ENCODE measurements at regions not wholly inside any gene's neighbourhood (a gene's known extent, or its start where the extent isn't known, plus 50 kb on each side); places are given as distances from the start of the nearest gene placed in this dataset.
"Not testable (repeated sequence)": the region's sequence is repeated elsewhere in the genome, so short reads cannot be mapped to it uniquely, and the experiment has no call there.

- DNase-seq = no peak
Measured at GRCh38 chr19:28394725-28395124, 818.2 kb downstream of the UQCRFS1 start.

- no peak for DNase-seq
Measured at GRCh38 chr19:28393574-28394336, 819.2 kb downstream of the UQCRFS1 start.

- DNase-seq = no peak
Measured at GRCh38 chr19:28388988-28389387, 824.0 kb downstream of the UQCRFS1 start.

GRCh38 chr19:28387507-28387906, 825.4 kb downstream of the UQCRFS1 start:
- DNase-seq = no peak

GRCh38 chr19:28386470-28386869, 826.5 kb downstream of the UQCRFS1 start:
- no peak for DNase-seq

- no peak for DNase-seq
Measured at GRCh38 chr19:28386066-28386465, 826.9 kb downstream of the UQCRFS1 start.

GRCh38 chr19:28377077-28377476, 835.9 kb downstream of the UQCRFS1 start:
- DNase-seq = no peak

- DNase-seq = no peak
Measured at GRCh38 chr19:28374971-28375370, 838.0 kb downstream of the UQCRFS1 start.

GRCh38 chr19:28372576-28373247, 840.2 kb downstream of the UQCRFS1 start:
- DNase-seq = no peak

- DNase-seq = no peak
Measured at GRCh38 chr19:28367146-28367545, 845.8 kb downstream of the UQCRFS1 start.

- DNase-seq = no peak
Measured at GRCh38 chr19:28363254-28363653, 849.7 kb downstream of the UQCRFS1 start.

GRCh38 chr19:28359431-28360414, 853.2 kb downstream of the UQCRFS1 start:
- DNase-seq = no peak

GRCh38 chr19:28358633-28359032, 854.3 kb downstream of the UQCRFS1 start:
- no peak for DNase-seq

- DNase-seq = no peak
Measured at GRCh38 chr19:28351761-28352160, 861.2 kb downstream of the UQCRFS1 start.

- not testable (repeated sequence) for DNase-seq
Measured at GRCh38 chr19:28351321-28351720, 861.6 kb downstream of the UQCRFS1 start.

GRCh38 chr19:28350673-28351072, 862.3 kb downstream of the UQCRFS1 start:
- no peak for DNase-seq

GRCh38 chr19:28350037-28350436, 862.9 kb downstream of the UQCRFS1 start:
- no peak for DNase-seq

GRCh38 chr19:28349604-28350003, 863.3 kb downstream of the UQCRFS1 start:
- DNase-seq = no peak

GRCh38 chr19:28345811-28346210, 867.1 kb downstream of the UQCRFS1 start:
- DNase-seq = no peak

- no peak for DNase-seq
Measured at GRCh38 chr19:28341810-28342350, 871.1 kb downstream of the UQCRFS1 start.

- no peak for DNase-seq
Measured at GRCh38 chr19:28334419-28334818, 878.5 kb downstream of the UQCRFS1 start.

GRCh38 chr19:28333909-28334308, 879.0 kb downstream of the UQCRFS1 start:
- DNase-seq = no peak

GRCh38 chr19:28332886-28333285, 880.1 kb downstream of the UQCRFS1 start:
- no peak for DNase-seq
